ENCODE measurements at regions not wholly inside any gene's neighbourhood (a gene's known extent, or its start where the extent isn't known, plus 50 kb on each side); places are given as distances from the start of the nearest gene placed in this dataset.

DNA sequence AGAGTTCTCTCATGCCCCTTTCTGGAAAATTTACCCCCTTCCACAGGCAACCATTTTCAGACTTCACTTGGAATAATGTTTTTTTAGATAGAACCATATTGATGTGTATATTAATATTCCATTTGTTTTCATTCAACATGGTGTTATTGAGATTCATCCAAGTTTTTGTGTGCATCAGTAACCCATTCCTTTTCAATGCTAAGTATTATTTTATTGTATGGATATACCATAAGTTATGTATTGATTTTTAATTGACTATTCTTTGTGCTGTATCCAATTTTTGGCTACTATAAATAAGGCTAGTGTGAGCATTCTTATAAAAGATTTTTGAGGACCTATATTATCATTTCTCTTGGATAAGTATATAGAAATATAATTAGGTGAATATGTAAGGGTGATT lies 1025.7 kb downstream of the GRM8 start:
- no peak for TF ChIP-seq POLR2AphosphoS5 (IDR thresholded peaks at IDR 0.05)
- TF ChIP-seq, protein P1, sequence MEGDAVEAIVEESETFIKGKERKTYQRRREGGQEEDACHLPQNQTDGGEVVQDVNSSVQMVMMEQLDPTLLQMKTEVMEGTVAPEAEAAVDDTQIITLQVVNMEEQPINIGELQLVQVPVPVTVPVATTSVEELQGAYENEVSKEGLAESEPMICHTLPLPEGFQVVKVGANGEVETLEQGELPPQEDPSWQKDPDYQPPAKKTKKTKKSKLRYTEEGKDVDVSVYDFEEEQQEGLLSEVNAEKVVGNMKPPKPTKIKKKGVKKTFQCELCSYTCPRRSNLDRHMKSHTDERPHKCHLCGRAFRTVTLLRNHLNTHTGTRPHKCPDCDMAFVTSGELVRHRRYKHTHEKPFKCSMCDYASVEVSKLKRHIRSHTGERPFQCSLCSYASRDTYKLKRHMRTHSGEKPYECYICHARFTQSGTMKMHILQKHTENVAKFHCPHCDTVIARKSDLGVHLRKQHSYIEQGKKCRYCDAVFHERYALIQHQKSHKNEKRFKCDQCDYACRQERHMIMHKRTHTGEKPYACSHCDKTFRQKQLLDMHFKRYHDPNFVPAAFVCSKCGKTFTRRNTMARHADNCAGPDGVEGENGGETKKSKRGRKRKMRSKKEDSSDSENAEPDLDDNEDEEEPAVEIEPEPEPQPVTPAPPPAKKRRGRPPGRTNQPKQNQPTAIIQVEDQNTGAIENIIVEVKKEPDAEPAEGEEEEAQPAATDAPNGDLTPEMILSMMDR (IDR thresholded peaks at IDR 0.05), result no peak
